ENCODE measurements at regions not wholly inside any gene's neighbourhood (a gene's known extent, or its start where the extent isn't known, plus 50 kb on each side); places are given as distances from the start of the nearest gene placed in this dataset.
A peak's percentile ranks its signal among the peaks of the same experiment; 100 is the strongest.

- no peak for TF ChIP-seq EZH2 (IDR thresholded peaks at IDR 0.05; ENCODE audit: low read length)
- TF ChIP-seq, protein P1, sequence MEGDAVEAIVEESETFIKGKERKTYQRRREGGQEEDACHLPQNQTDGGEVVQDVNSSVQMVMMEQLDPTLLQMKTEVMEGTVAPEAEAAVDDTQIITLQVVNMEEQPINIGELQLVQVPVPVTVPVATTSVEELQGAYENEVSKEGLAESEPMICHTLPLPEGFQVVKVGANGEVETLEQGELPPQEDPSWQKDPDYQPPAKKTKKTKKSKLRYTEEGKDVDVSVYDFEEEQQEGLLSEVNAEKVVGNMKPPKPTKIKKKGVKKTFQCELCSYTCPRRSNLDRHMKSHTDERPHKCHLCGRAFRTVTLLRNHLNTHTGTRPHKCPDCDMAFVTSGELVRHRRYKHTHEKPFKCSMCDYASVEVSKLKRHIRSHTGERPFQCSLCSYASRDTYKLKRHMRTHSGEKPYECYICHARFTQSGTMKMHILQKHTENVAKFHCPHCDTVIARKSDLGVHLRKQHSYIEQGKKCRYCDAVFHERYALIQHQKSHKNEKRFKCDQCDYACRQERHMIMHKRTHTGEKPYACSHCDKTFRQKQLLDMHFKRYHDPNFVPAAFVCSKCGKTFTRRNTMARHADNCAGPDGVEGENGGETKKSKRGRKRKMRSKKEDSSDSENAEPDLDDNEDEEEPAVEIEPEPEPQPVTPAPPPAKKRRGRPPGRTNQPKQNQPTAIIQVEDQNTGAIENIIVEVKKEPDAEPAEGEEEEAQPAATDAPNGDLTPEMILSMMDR (optimal IDR thresholded peaks at IDR 0.05 in 1 of 3, IDR thresholded peaks at IDR 0.05 in 1 of 3, conservative IDR thresholded peaks at IDR 0.05 in 1 of 3; ENCODE audit: extremely low read depth in 1 of 3, insufficient read depth in 2 of 3, low read length in 3 of 3), result peak in 1 of 3 experiments; percentile 24
Observed at GRCh38 chr5:115033861-115034260, 135.8 kb downstream of the TRIM36 start.
